NB4 (cell line): ENCODE measurements at regions not wholly inside any gene's neighbourhood (a gene's known extent, or its start where the extent isn't known, plus 50 kb on each side); places are given as distances from the start of the nearest gene placed in this dataset.

Experiments used
- CTCF ChIP-seq: IDR thresholded peaks from one replicate; pipeline ENCODE4 v1.5.1; 2012; ENCODE audit warnings: low read depth, low read length
- MAX ChIP-seq: IDR thresholded peaks from 2 replicates; pipeline ENCODE4 v1.6.1; 2011; ENCODE audit warnings: low read depth, low read length
- POLR2A ChIP-seq: IDR thresholded peaks from 2 replicates; pipeline ENCODE4 v1.6.1; 2011; ENCODE audit warnings: mild to moderate bottlenecking; ENCODE audit not compliant: insufficient read length; ENCODE audit errors: extremely low read depth

GRCh38 chr10:106424054-106424453 lies 740.5 kb downstream of the SORCS1 start:
- TF ChIP-seq POLR2A (no peak), CTCF (no peak), MAX (no peak)
